Bronchial epithelial cell (primary cell): ENCODE measurements at regions not wholly inside any gene's neighbourhood (a gene's known extent, or its start where the extent isn't known, plus 50 kb on each side); places are given as distances from the start of the nearest gene placed in this dataset.

ENCODE experiments used
- DNase-seq: peaks from one replicate; pipeline ENCODE4 v3.0.0-alpha.2; 2010; ENCODE audit warnings: low read depth
- FAIRE-seq: peaks from 2 replicates; lab custom pipeline; 2011; peaks lifted over from hg19 to GRCh38; lab: Jason Lieb, UNC
- H3K27me3 ChIP-seq: 2 replicates; pipeline ENCODE4 v1.5.1; 2011; ENCODE audit warnings: low read length; ENCODE audit not compliant: control insufficient read depth, insufficient read depth
- H3K36me3 ChIP-seq: 2 replicates; pipeline ENCODE4 v1.5.1; 2011; ENCODE audit warnings: low read length; ENCODE audit not compliant: control insufficient read depth, insufficient read depth
- H3K4me3 ChIP-seq: 2 replicates; pipeline ENCODE4 v1.5.1; 2011; ENCODE audit warnings: mild to moderate bottlenecking, low read depth, low read length, control low read depth
- TF ChIP-seq, protein P1 (sequence below): IDR thresholded peaks from 2 replicates; pipeline ENCODE4 v1.5.1; 2011; ENCODE audit warnings: mild to moderate bottlenecking, moderate library complexity, low read length, control low read depth, inconsistent platforms; ENCODE audit not compliant: insufficient read depth, severe bottlenecking

GRCh38 chr6:90874931-90875330 is 288.1 kb upstream of the MAP3K7 start:
- Histone ChIP-seq H3K36me3 (no peaks in the 10 kb centered on the region), H3K27me3 (peaks cover 3% of the 10 kb centered on the region), H3K4me3 (no peak overlapping the region)
- TF ChIP-seq, protein P1, sequence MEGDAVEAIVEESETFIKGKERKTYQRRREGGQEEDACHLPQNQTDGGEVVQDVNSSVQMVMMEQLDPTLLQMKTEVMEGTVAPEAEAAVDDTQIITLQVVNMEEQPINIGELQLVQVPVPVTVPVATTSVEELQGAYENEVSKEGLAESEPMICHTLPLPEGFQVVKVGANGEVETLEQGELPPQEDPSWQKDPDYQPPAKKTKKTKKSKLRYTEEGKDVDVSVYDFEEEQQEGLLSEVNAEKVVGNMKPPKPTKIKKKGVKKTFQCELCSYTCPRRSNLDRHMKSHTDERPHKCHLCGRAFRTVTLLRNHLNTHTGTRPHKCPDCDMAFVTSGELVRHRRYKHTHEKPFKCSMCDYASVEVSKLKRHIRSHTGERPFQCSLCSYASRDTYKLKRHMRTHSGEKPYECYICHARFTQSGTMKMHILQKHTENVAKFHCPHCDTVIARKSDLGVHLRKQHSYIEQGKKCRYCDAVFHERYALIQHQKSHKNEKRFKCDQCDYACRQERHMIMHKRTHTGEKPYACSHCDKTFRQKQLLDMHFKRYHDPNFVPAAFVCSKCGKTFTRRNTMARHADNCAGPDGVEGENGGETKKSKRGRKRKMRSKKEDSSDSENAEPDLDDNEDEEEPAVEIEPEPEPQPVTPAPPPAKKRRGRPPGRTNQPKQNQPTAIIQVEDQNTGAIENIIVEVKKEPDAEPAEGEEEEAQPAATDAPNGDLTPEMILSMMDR, result no peak
- no peak for FAIRE-seq
- DNase-seq, result peak; percentile 3

DNA sequence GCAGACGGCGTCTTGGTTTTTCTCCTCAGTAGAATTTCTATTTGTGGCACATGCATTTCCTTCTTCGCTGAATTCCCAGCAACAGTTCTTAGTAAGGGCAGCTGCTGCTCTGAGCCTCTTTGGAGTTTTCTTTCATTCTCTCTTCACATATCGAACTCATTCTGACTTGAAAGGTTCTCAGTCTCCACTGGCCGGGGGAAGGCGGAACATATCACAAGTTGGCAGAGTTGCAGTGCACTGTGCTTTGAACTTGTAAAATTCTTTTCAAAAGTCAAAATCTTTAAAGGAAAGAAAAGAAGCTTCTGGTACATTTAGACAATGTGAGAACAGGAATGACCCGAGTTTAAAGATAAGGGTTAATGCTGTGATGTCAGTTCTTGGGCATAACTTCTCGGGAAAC is 286.1 kb upstream of the MAP3K7 start:
- H3K4me3 ChIP-seq, result no peak overlapping the region
- no peak for FAIRE-seq
- DNase-seq, result no peak
- H3K36me3 ChIP-seq, result no peaks in the 10 kb centered on the region
- TF ChIP-seq, protein P1, result no peak
- peaks cover 3% of the 10 kb centered on the region for H3K27me3 ChIP-seq

- TF ChIP-seq, protein P1, result no peak
- DNase-seq, result peak; percentile 19
- Histone ChIP-seq H3K4me3 (no peak overlapping the region), H3K27me3 (no peaks in the 10 kb centered on the region), H3K36me3 (no peaks in the 10 kb centered on the region)
- FAIRE-seq, result no peak
Measured at GRCh38 chr6:90870561-90870960, 283.7 kb upstream of the MAP3K7 start.

DNA sequence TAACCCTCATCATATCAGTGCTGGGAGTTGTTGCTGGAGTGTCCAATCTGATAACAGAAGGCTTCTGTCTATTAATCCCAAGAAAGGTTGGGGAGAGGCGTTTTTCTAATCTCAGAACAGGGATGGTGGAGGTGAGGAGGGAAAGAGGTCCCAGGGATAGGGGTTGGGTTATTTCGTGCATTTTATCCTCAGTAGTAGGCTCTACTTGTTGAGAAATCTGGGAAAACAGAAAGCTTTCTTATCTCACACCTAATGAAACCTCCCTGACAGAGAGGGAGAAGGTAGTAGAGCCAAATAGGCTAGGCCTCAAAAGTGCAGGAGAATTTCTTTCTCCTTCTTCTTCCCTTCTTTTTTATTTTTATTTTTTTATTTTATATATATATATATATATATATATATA is 281.8 kb upstream of the MAP3K7 start:
- H3K4me3 ChIP-seq, result no peak overlapping the region
- FAIRE-seq, result no peak
- DNase-seq, result no peak
- TF ChIP-seq, protein P1, result no peak
- H3K27me3 ChIP-seq, result no peaks in the 10 kb centered on the region
- no peaks in the 10 kb centered on the region for H3K36me3 ChIP-seq

DNA sequence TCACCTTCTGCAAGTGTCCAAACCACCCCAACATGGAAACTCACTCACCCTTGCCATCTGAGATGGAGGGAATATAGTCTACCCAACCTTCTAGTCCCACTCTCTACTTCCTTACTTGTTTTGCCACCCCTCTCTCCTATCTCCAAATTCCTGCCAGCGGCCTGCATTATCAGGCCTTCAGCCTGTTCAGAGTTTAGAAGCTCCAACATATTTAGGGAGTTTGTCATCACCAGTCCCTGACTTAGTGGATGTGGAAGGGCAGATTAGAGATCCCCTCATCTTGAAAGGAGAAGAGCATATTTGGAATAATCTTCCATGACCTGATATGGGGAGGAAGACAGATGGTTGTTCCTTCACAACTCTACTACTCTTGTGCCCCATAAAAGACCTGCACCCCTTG is 281.4 kb upstream of the MAP3K7 start:
- no peaks in the 10 kb centered on the region for H3K27me3 ChIP-seq
- H3K36me3 ChIP-seq, result no peaks in the 10 kb centered on the region
- H3K4me3 ChIP-seq, result no peak overlapping the region
- TF ChIP-seq, protein P1, result no peak
- no peak for DNase-seq
- FAIRE-seq, result no peak

GRCh38 chr6:90865513-90865912 is 278.6 kb upstream of the MAP3K7 start:
- no peaks in the 10 kb centered on the region for H3K27me3 ChIP-seq
- DNase-seq (peak; percentile 41), FAIRE-seq (peak; percentile 79)
- H3K4me3 ChIP-seq, result no peak overlapping the region
- TF ChIP-seq, protein P1, result no peak
- no peaks in the 10 kb centered on the region for H3K36me3 ChIP-seq
